HG03139 (cell line): ENCODE measurements at regions not wholly inside any gene's neighbourhood (a gene's known extent, or its start where the extent isn't known, plus 50 kb on each side); places are given as distances from the start of the nearest gene placed in this dataset.
A peak's percentile ranks its signal among the peaks of the same experiment; 100 is the strongest.

Source experiments
- ATAC-seq: cut with Tn5 transposase; IDR thresholded peaks from one replicate; pipeline ENCODE4 v1.9.1; 2021; ENCODE audit not compliant: unreplicated experiment

DNA sequence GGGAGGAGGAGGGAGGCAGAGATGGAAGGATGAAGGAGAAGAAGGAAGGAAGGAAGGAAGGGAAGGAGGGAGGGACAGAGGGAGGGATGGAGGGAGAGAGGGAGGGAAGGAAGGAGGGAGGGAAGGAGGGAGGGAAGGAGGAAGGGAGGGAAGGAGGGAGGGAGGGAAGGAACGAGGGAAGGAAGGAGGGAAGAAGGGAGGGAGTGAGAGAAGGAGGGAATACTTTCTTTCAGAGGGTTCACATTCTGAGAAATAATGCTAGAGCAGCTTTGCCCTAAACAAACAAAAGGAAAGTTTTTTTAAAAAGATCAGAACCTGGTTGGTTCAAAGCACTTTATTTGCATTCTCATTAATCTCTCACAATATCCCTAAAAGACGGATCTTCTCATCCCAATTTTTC lies 96.1 kb upstream of the NXT1 start:
- ATAC-seq: no peak

- no peak for ATAC-seq
These were observed 96.6 kb upstream of the NXT1 start for GRCh38 chr20:23254034-23254433.

GRCh38 chr20:23253524-23253923 lies 97.1 kb upstream of the NXT1 start:
- no peak for ATAC-seq

DNA sequence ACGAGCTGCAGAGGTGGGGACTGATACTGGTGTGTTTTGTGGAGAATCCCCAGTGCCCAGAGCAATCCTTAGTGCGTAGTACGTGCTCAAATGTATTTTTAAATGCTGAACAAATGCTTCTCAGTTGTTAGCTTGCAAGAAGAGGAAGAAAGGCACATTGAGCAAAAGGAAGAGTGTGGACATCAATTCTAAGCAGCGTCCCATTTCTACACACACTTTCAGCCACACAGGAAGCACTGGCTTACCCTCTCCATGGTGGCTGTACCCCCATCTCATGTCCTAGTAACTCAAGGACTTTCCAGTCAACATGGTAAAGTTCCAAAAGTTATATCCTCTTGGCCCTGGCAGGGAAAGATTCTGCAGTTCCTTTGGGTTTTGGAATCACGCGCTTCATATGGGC lies 98.8 kb upstream of the NXT1 start:
- no peak for ATAC-seq

DNA sequence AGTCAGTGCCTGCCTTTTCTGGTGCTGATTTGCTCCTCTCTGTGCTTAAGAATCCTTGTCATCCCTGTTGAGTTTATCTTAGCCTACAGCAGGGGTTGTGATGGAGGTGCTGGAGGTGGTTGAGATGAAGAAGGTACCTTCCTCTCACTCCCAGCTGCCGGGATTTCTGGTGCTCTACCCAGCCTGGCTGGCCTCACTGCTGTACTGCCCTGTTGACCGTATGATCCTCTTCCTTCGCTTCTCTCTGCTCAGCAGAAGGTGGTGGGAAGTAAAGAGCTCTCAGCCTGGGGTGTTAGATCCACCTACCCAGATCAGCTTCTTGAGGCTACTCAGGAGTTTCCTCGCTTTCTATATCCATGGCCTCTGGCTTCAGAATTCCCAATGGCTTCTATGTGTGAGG lies 101.0 kb upstream of the NXT1 start:
- ATAC-seq: no peak

GRCh38 chr20:23248461-23248882 lies 102.1 kb upstream of the NXT1 start:
- no peak for ATAC-seq

GRCh38 chr20:23246717-23247664 lies 103.6 kb upstream of the NXT1 start:
- no peak for ATAC-seq

- peak; percentile 82 for ATAC-seq
These were observed 104.9 kb upstream of the NXT1 start for GRCh38 chr20:23245553-23246181.

DNA sequence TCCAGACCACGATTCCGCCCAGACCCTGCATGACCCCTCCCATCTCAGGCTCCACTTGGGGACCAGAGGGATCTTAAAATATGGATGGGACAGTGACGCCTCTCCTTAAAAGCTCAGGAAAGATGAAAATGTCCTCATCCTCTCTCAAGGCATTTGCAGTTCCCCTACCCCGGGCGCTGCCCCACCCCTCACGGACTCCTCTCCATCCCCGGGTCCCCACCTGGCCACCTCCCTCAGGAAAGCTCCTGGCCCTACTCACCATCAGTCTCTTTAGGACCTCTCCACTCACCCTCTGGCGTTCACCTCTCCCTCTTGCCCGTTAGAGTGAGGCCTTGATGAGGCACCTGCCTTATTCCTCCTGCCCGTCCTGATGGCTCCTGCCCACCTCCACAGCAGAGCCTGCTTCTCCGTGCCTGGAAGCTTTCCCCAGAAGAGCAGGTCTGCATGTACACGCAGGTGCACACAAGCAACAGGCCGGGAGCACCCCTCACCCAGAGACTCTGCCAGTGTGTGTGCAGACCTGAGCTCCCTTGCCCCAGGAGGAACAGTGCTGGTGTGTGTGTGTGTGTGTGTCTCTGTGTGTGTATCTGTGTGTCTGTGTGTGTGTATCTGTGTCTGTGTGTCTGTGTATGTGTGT lies 105.6 kb upstream of the NXT1 start:
- ATAC-seq: peak; percentile 12

DNA sequence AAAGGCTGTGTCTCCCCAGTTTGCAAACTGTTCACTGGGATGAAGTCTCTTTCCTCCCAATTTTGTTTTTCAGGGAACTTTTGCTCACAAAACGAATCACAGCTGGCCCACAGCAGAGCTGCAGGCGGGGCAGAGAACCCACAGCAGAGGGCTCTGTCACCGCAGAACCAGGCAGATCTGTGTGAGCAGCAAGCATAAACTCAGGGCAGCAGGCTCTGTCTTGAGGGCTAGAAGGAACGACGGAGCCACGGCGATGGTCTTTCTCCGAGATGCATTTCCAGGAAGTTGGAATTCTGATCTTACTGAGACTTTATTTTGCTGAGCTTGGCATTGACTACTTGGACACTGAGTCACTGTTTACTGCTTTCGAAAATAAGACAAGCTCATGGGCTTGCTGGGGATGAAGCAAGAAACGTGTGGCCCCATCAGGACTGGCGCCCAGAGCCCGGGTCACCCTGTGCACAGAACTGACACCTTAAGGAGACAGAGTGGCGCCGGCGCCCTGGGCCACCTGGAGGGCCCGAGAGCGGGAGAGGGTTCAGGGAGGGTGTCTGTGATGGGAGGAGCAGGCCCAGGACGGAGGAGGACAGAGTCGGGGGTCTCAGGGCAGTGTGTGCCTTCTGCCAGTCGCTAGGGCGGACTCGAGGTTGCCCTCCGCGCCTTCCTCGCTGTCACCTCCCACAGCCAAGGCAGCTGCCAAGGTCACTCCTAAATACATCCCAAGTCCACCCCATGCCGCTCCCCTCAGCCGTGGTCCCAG lies 106.3 kb upstream of the NXT1 start:
- ATAC-seq: no peak

DNA sequence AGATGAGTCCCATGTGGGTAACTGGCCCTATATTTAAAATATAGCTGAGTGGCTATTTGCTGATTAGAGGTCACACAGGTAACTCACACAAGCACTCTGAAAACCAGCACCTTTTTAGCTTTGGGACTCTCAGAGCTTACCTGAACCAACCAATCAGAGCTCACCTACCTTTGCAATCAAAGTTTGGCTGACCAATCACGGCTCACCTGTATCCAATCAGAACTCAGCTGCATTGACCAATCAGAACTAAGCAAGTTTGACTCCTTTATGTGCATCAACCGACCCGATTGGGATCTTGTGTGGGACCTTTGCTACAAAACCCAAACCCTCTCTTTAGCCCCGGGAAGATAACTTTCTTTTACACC lies 106.8 kb upstream of the NXT1 start:
- no peak for ATAC-seq

DNA sequence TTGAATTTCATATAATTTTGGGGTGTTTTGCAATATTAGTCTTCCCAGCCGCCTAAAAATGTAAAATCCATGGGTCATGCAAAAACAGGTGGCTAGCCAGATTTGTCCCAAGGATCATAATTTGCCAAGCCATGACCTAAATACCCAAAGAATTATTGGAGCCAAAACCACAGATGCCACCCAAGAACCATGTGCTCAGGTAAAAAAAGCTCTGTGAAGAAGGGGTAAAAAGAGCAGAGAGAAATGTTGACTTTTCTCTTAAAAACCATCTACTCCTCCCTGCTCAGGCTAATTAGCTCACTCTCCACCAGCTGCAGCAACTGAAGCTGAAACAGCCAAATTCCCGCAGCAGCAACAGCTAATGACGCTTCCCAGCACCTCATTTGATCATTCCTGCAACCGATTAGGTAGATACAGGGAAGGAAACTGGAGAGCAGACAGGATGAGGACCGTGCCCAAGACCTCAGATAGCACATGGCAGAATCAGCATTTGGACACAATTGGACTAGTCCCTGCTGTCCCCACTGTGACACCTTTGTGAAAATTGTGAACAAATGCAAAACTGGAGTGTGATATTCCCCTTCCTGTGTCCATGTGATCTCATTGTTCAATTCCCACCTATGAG lies 107.9 kb upstream of the NXT1 start:
- ATAC-seq: no peak

- no peak for ATAC-seq
These were observed 108.5 kb upstream of the NXT1 start for GRCh38 chr20:23242104-23242503.

- ATAC-seq: no peak
These were observed 109.2 kb upstream of the NXT1 start for GRCh38 chr20:23241416-23241815.

- no peak for ATAC-seq
These were observed 110.1 kb upstream of the NXT1 start for GRCh38 chr20:23240519-23240918.

DNA sequence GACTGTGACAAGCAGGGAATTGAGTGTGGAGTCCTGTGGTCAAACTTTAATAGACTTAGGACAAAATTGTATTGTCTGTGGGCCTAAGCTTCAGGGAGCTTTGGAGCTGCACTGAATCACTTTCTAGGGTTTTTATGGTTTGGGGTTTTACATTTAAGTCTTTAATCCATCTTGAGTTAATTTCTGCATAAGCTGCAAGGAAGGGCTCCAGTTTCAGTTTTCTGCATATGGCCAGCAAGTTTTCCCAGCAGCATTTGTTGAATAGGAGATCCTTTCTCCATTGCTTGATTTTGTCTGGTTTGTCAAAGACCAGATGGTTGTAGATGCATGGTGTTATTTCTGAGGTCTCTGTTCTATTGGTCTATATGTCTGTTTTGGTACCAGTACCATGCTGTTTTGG lies 113.4 kb upstream of the NXT1 start:
- no peak for ATAC-seq

DNA sequence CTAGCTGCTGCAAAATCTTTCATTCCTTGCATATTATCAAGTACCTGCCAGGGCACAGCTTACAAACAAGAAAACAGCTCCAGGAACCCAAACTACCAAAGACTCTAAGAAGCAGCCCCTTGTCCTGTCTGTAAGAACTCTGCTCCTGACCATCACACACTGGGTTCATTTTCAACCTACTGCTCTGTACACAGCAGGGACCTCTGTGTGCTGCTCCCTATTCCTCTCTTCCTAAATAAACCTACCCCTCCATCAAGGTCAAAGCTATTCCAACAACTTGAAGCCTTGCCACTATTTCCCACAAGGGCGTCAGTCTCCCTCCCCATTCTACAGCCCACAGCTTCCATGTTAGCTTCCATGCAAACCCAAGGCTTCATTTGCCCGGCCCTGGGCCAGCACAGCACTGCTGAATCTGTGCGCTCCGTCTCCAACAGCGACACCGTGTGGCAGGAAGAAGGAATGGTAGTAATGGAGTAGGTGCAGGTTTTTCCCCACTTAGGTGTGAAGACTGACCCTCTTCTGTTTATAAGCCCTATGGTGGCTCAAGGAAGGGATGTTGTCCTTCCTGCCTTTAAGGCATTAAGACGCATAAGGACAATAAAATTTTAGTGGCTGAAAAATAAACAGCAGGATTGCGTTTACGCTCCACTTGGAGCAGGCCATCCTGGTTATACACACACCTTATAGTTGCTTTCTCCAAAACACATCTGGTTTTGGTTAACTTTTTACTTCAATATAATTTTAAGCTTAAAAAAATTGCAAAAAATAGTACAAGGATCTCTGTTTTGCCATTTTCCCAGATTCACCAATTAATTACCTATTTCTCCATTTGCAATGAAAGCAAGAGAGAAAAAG lies 115.2 kb upstream of the NXT1 start:
- no peak for ATAC-seq

DNA sequence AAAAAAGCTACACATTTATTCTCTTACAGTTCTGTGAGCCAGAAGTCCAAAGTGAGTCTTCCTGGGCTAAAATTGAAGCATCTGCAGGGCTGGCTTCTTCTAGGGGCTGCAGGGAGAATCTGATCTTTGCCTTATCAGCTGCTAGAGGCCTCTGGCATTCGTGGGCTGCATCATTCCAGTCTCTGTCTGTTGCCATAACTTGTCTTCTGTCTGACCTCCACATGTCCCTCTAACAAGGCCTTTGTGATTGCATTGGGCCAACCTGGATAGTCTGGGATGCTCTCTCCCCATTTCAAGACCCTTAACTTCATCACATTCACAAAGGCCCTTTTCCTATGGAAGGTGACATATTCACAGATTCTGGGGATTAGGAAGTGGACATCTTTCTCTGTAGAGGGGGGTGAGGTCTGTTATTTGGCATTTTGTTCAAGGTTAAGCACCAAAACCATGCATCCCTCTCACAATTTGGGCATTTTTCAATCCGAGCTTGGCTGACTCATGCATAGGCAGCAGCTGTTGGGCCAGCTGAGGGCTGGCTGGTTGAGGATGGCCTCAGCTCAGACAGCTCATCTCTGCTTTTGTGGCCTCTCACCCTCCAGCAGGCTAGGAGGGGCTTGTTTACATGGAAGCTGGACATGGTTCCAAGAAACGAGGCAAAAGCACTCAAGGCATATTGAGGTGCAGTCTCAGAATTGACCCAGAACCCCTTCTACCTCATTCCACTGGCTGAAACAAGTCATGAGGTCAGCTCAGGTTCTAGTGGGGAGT lies 116.1 kb upstream of the NXT1 start:
- ATAC-seq: no peak

- no peak for ATAC-seq
These were observed 117.2 kb upstream of the NXT1 start for GRCh38 chr20:23233341-23233740.
